HG02852 (cell line): ENCODE measurements at regions not wholly inside any gene's neighbourhood (a gene's known extent, or its start where the extent isn't known, plus 50 kb on each side); places are given as distances from the start of the nearest gene placed in this dataset.
"Not testable (repeated sequence)": the region's sequence is repeated elsewhere in the genome, so short reads cannot be mapped to it uniquely, and the experiment has no call there.

Source experiments
- ATAC-seq: cut with Tn5 transposase; IDR thresholded peaks from one replicate; pipeline ENCODE4 v1.9.1; 2021; ENCODE audit warnings: mild to moderate bottlenecking, moderate library complexity; ENCODE audit not compliant: unreplicated experiment

GRCh38 chr4:179719766-179720450 lies 2277.7 kb upstream of the AGA start:
- ATAC-seq: no peak

DNA sequence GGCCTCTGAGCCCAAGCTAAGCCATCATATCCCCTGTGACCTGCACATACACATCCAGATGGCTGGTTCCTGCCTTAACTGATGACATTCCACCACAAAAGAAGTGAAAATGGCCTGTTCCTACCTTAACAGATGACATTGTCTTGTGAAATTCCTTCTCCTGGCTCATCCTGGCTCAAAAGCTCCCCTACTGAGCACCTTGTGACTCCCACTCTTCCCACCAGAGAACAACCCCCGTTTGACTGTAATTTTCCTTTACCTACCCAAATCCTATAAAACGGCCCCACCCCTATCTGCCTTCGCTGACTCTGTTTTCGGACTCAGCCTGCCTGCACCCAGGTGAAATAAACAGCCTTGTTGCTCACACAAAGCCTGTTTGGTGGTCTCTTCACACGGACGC lies 2284.3 kb upstream of the AGA start:
- not testable (repeated sequence) for ATAC-seq

GRCh38 chr4:179728305-179728704 lies 2286.1 kb upstream of the AGA start:
- ATAC-seq: no peak

- ATAC-seq: not testable (repeated sequence)
Observed at GRCh38 chr4:179736820-179737219, 2294.6 kb upstream of the AGA start.

DNA sequence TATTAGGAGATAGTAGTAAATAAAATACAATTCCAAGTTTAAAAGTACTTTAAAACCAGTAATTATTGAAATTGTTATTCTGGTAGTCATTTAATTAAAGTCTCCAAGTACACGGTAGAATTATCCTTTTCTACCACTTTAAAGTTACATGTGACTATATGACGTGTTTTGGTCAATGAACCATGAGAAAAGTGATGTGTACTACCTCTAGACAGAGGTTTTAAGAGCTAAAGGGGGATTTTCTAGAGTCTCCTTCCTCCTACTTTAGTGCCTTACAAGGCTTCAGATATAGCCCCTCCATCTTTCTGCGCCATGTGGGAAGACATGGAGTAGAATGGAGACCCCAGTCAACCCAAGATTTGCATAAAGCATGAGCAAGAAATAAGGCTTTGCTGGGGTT lies 2296.6 kb upstream of the AGA start:
- ATAC-seq: no peak

DNA sequence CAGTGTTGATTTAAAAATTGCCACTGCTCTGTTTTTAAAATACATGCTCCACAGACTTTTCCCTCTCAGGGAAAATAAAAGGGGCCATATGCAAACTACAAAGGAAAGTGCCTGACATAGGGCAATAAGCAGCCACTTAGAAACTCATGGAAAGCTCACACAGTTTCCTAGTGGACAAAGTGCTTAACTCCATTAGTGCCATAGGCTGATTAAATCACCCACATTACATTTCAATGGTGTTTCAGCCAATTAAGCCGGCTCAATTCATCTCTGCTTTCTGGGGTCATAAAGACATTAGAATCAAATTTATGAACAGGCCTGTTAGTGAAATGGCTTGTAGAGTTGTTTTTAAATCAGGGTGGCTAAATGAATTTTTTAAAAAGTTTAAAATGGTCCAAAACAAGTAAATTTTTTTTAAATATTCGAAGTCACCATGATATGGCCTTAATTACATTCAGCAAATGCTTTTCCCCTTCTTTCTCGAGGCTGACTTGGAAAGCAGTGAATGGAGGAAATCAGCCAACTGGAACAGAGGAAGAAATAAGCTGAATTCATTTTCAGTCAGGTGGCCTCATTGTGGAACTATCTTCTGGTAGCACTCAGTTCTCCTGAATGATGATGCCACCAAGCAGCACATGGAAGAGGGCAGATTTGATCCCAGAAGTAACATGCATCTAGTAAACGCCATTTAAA lies 2305.1 kb upstream of the AGA start:
- ATAC-seq: no peak

- ATAC-seq: no peak
Observed at GRCh38 chr4:179748837-179749236, 2306.6 kb upstream of the AGA start.

- ATAC-seq: no peak
Observed at GRCh38 chr4:179750374-179750773, 2308.1 kb upstream of the AGA start.

GRCh38 chr4:179751669-179752068 lies 2309.4 kb upstream of the AGA start:
- ATAC-seq: no peak

DNA sequence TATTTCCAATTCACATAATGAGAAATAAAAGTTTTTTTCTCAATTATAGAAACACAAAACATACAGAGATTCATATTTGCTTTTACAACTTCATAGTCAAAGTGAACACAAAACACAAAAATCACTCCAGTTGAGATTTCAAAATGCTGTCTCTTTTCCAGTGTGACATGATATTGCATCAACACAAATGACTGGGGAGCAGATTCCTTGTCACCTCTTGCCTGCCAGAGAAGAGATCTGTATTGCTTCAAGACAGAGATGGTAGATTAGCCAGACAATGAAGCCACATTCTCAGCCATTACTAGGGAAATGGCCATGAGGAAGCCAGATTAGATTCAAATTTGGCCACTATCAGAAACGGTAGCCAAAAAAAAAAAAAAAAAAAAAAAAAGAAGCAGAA lies 2313.1 kb upstream of the AGA start:
- ATAC-seq: no peak

GRCh38 chr4:179757641-179758040 lies 2315.4 kb upstream of the AGA start:
- ATAC-seq: no peak

GRCh38 chr4:179762840-179763239 lies 2320.6 kb upstream of the AGA start:
- ATAC-seq: no peak

DNA sequence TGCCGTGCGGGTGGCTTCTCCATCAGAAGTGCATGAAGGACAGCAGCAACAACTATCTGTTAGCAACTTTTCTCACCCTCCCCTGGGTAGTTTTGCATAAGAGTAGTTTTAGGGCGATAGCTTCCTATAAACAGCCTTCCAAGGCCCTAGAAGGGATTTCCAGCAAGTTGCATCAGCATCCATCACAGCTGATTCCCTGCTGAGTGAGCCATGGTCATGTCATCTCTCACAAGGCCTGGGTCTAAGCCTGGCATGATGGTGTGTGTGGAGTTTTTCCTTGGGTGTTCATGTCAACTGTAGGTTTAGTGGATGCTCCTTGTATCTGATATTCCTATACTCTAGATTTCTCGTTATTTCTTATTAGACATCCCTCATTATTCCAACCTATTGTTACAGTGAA lies 2324.7 kb upstream of the AGA start:
- ATAC-seq: no peak

DNA sequence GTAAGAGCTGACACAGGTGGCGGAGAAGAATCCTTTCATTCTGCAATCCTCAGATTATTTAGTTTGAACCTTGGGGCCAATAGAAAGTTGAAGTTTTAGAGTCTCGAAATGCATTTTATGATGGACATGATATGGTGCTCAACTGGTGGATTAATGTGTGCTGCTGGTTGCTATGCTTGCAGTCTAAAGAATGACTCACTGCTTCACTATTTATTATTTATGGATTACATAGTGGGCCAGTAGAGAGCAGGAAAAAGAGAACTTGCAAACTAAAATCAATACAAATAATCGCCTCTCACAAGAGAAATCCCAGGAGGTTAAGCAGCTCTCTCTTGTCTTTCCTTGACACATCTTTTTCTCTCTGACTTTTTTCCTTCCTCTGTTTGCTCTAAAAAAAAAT lies 2326.8 kb upstream of the AGA start:
- no peak for ATAC-seq

GRCh38 chr4:179797738-179798137 lies 2355.5 kb upstream of the AGA start:
- ATAC-seq: no peak

DNA sequence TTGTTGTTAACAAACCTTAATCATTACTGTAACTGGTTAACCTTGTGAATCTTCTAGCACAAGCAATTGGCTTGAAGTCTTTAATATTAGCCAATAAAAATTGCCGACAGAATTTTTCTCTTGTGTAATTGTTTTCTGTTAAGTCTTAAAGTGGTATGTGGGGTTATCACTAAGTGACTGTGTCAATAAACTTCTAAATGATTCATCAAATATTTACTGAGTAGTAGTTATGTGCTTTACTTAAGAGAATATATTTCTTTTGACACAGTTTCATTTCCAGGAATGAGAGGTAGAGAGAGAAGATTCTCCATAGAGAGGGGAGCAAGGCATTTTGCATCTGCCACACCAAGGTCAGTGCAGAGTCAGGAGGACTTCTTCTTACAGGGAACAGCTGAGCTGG lies 2361.6 kb upstream of the AGA start:
- no peak for ATAC-seq

GRCh38 chr4:179804440-179804839 lies 2362.2 kb upstream of the AGA start:
- no peak for ATAC-seq

GRCh38 chr4:179817317-179817716 lies 2375.1 kb upstream of the AGA start:
- no peak for ATAC-seq

GRCh38 chr4:179823342-179823741 lies 2381.1 kb upstream of the AGA start:
- ATAC-seq: no peak

DNA sequence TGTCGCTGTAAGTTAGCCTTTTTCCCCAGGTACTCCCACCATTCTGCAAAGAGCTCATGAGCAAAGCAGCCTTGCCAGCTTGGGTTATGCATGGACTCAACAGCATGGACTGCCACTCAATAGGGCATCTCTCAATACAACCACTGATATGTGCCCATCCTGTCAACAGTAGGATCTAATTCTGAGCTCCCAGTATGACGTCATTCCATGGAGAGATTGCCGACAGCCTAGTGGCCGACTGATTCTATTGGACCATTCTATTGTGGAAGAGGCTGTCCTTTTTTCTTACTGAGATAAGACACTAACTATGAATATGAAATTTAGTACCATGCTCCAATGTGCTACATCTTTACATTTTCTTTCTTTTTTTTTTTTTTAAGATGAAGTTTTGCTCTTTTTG lies 2389.0 kb upstream of the AGA start:
- no peak for ATAC-seq

- ATAC-seq: no peak
Observed at GRCh38 chr4:179836179-179837075, 2394.2 kb upstream of the AGA start.

GRCh38 chr4:179843370-179843769 lies 2399.8 kb upstream of the TENM3 start:
- ATAC-seq: no peak
